Parathyroid adenoma (tissue), 2 donors: ENCODE measurements at regions not wholly inside any gene's neighbourhood (a gene's known extent, or its start where the extent isn't known, plus 50 kb on each side); places are given as distances from the start of the nearest gene placed in this dataset.

Source experiments
- H2AFZ ChIP-seq: fragments of 300-600 bp; sonication (generic); one replicate; pipeline ENCODE4 v1.7.0; 2017; ENCODE audit warnings: antibody characterized with exemption, mild to moderate bottlenecking
- H3K27ac ChIP-seq: fragments of 300-600 bp; sonication (generic); one replicate; pipeline ENCODE4 v1.7.0; 2017
- H3K27me3 ChIP-seq: fragments of 300-600 bp; sonication (generic); one replicate; pipeline ENCODE4 v1.7.0; 2017; ENCODE audit warnings: low read length; ENCODE audit not compliant: control insufficient read depth, insufficient read depth
- H3K36me3 ChIP-seq: fragments of 300-600 bp; sonication (generic); one replicate; pipeline ENCODE4 v1.7.0; 2017; ENCODE audit warnings: low read length; ENCODE audit not compliant: control insufficient read depth, insufficient read depth
- H3K4me1 ChIP-seq: fragments of 300-600 bp; sonication (generic); one replicate; pipeline ENCODE4 v1.7.0; 2017; ENCODE audit warnings: control low read depth
- H3K4me2 ChIP-seq: fragments of 300-600 bp; sonication (generic); one replicate; pipeline ENCODE4 v1.7.0; 2017; ENCODE audit warnings: low read length
- H3K4me3 ChIP-seq: fragments of 300-600 bp; sonication (generic); one replicate; pipeline ENCODE4 v1.7.0; 2017; ENCODE audit warnings: low read depth, low read length
- H3K79me2 ChIP-seq: fragments of 300-600 bp; sonication (generic); one replicate; pipeline ENCODE4 v1.7.0; 2017; ENCODE audit warnings: control low read depth
- H3K9ac ChIP-seq: fragments of 300-600 bp; sonication (generic); one replicate; pipeline ENCODE4 v1.7.0; 2017; ENCODE audit warnings: mild to moderate bottlenecking
- H3K9me3 ChIP-seq: fragments of 300-600 bp; sonication (generic); one replicate; pipeline ENCODE4 v1.7.0; 2017; ENCODE audit warnings: low read length; ENCODE audit not compliant: control insufficient read depth
- CTCF ChIP-seq: fragments of 300-600 bp; sonication (generic); IDR thresholded peaks from one replicate; pipeline ENCODE4 v1.7.0; 2017; ENCODE audit warnings: antibody characterized with exemption, mild to moderate bottlenecking
- donor health status: primary hyperparathyroidism.

DNA sequence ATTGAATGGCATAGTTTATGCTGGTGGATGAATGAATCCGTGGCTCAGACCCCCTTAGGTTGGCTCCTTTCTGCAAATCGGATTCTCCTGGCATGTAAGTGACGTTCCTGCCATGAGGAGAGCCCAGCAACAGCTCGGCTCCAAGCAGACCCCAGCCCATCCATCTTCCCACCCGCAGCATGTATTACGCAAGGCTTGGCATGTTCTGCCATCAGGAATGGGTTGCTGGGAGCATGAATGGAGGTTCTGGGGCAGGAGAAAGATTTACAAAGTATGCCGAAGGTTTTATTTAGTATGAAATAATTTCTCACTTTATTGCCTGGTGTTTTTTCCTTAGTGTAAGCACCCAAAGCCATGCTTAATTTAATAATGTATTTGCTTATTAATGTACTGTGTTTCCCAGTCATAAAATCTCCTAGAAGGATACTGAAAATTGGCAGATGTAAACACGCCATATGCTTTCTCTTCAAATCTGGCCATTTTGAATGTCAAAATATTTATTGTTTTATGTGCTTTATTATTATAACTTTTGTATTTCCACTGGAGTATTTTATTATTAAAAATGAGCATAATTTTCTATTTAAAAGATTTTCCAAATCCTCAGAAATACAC, 128.5 kb downstream of the ACKR3 start:
- H3K79me2 ChIP-seq = no peaks in the 10 kb centered on the region
- H3K4me3 ChIP-seq = no peak overlapping the region
- H3K4me2 ChIP-seq = no peak overlapping the region
- TF ChIP-seq CTCF = no peak
- H3K9ac ChIP-seq = no peak overlapping the region
- no peak overlapping the region for H2AFZ ChIP-seq
- no peaks in the 10 kb centered on the region for H3K36me3 ChIP-seq
- no peaks in the 10 kb centered on the region for H3K4me1 ChIP-seq
- H3K27ac ChIP-seq = no peak overlapping the region
- no peaks in the 10 kb centered on the region for H3K9me3 ChIP-seq
- no peaks in the 10 kb centered on the region for H3K27me3 ChIP-seq

DNA sequence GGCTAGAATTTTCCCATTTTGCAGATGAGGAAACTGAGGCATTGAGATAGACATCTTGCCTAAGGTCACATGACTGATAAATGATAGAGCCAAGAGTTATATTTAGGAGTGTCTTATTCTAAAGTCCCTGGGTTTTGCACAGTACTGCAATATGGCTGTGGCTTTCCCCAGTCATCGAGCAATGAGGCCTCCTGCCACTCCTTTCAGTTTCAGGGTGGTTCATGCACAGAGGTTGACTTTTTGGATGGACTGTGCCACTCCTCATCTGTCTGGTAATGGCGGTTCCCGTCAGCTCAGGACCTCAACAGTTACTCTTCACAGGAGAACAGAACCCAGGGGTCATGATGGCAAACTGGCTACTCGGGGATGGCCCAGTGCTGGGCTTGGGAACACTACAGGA, 131.1 kb downstream of the ACKR3 start:
- no peak for TF ChIP-seq CTCF
- Histone ChIP-seq H3K36me3 (no peaks in the 10 kb centered on the region), H3K4me2 (no peak overlapping the region), H3K9me3 (no peaks in the 10 kb centered on the region), H2AFZ (no peak overlapping the region), H3K4me1 (no peaks in the 10 kb centered on the region), H3K9ac (no peak overlapping the region), H3K27me3 (no peaks in the 10 kb centered on the region), H3K4me3 (no peak overlapping the region), H3K79me2 (no peaks in the 10 kb centered on the region), H3K27ac (no peak overlapping the region)

GRCh38 chr2:236702657-236703372, 133.2 kb downstream of the ACKR3 start:
- H3K4me2 ChIP-seq = no peak overlapping the region
- no peak for TF ChIP-seq CTCF
- H3K4me3 ChIP-seq = no peak overlapping the region
- H3K79me2 ChIP-seq = no peaks in the 10 kb centered on the region
- no peak overlapping the region for H3K9ac ChIP-seq
- peaks cover 5% of the 10 kb centered on the region for H3K4me1 ChIP-seq
- H3K9me3 ChIP-seq = no peaks in the 10 kb centered on the region
- no peaks in the 10 kb centered on the region for H3K27me3 ChIP-seq
- H3K27ac ChIP-seq = no peak overlapping the region
- no peak overlapping the region for H2AFZ ChIP-seq
- H3K36me3 ChIP-seq = no peaks in the 10 kb centered on the region

GRCh38 chr2:236703373-236703709, 133.7 kb downstream of the ACKR3 start:
- H2AFZ ChIP-seq = no peak overlapping the region
- no peak overlapping the region for H3K27ac ChIP-seq
- H3K27me3 ChIP-seq = no peaks in the 10 kb centered on the region
- H3K9me3 ChIP-seq = no peaks in the 10 kb centered on the region
- H3K4me2 ChIP-seq = no peak overlapping the region
- no peaks in the 10 kb centered on the region for H3K79me2 ChIP-seq
- H3K36me3 ChIP-seq = no peaks in the 10 kb centered on the region
- no peak for TF ChIP-seq CTCF
- no peak overlapping the region for H3K4me3 ChIP-seq
- no peak overlapping the region for H3K9ac ChIP-seq
- peaks cover 5% of the 10 kb centered on the region for H3K4me1 ChIP-seq

DNA sequence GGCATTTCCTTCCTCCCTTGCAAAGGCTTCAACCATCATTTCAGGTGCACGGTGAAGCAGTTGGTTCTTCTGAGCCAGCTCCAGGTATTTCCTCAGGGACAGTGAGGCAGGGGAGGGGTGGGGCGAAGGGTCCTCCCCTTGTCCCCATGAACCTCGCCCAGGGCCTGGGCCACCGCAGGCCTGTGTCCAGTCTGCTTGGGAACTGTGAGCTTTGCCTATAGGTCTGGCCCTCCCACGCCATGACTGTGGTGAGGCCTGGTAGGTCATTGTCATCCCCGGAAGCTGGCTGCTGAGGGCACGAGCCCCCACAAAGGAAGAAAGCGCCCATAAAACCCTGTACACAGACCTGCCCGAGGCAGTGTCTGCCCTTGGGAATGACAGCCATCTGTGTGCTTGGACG, 134.3 kb downstream of the ACKR3 start:
- H2AFZ ChIP-seq = no peak overlapping the region
- H3K36me3 ChIP-seq = no peaks in the 10 kb centered on the region
- H3K79me2 ChIP-seq = no peaks in the 10 kb centered on the region
- no peak overlapping the region for H3K4me3 ChIP-seq
- no peak overlapping the region for H3K4me2 ChIP-seq
- H3K9ac ChIP-seq = no peak overlapping the region
- H3K27ac ChIP-seq = no peak overlapping the region
- no peaks in the 10 kb centered on the region for H3K27me3 ChIP-seq
- H3K4me1 ChIP-seq = peaks cover 5% of the 10 kb centered on the region
- TF ChIP-seq CTCF = no peak
- no peaks in the 10 kb centered on the region for H3K9me3 ChIP-seq
